NOMO-1 treated with DMSO at 0.1 percent for 48 hours (cell line): ENCODE measurements at regions not wholly inside any gene's neighbourhood (a gene's known extent, or its start where the extent isn't known, plus 50 kb on each side); places are given as distances from the start of the nearest gene placed in this dataset.
"Not testable (repeated sequence)": the region's sequence is repeated elsewhere in the genome, so short reads cannot be mapped to it uniquely, and the experiment has no call there.

Experiments
- DNase-seq: peaks from one replicate; lab custom pipeline; 2025; ENCODE audit not compliant: unreplicated experiment; lab: John Stamatoyannopoulos, UW

- no peak for DNase-seq
Observed at GRCh38 chr14:26655128-26655527, 57.3 kb upstream of the NOVA1 start.

- DNase-seq = no peak
Observed at GRCh38 chr14:26663506-26663905, 65.7 kb upstream of the NOVA1 start.

GRCh38 chr14:26678732-26679420 lies 81.0 kb upstream of the NOVA1 start:
- DNase-seq = not testable (repeated sequence)

- DNase-seq = no peak
Observed at GRCh38 chr14:26685401-26685800, 87.6 kb upstream of the NOVA1 start.

GRCh38 chr14:26687301-26687837 lies 89.5 kb upstream of the NOVA1 start:
- no peak for DNase-seq

GRCh38 chr14:26694521-26694920 lies 96.7 kb upstream of the NOVA1 start:
- peak; percentile 12 for DNase-seq

GRCh38 chr14:26702721-26703230 lies 104.9 kb upstream of the NOVA1 start:
- no peak for DNase-seq

GRCh38 chr14:26703686-26704366 lies 106.0 kb upstream of the NOVA1 start:
- no peak for DNase-seq

GRCh38 chr14:26707234-26707633 lies 109.4 kb upstream of the NOVA1 start:
- no peak for DNase-seq

- DNase-seq = peak; percentile 14
Observed at GRCh38 chr14:26709019-26709418, 111.2 kb upstream of the NOVA1 start.

- no peak for DNase-seq
Observed at GRCh38 chr14:26719514-26719913, 121.7 kb upstream of the NOVA1 start.

GRCh38 chr14:26722258-26722657 lies 124.4 kb upstream of the NOVA1 start:
- DNase-seq = no peak

- DNase-seq = no peak
Observed at GRCh38 chr14:26729851-26730250, 132.0 kb upstream of the NOVA1 start.

- no peak for DNase-seq
Observed at GRCh38 chr14:26730929-26731618, 133.2 kb upstream of the NOVA1 start.

GRCh38 chr14:26735811-26736210 lies 138.0 kb upstream of the NOVA1 start:
- no peak for DNase-seq

GRCh38 chr14:26738571-26738970 lies 140.7 kb upstream of the NOVA1 start:
- no peak for DNase-seq

GRCh38 chr14:26741711-26742212 lies 143.9 kb upstream of the NOVA1 start:
- DNase-seq = no peak

GRCh38 chr14:26743284-26743683 lies 145.5 kb upstream of the NOVA1 start:
- no peak for DNase-seq

- no peak for DNase-seq
Observed at GRCh38 chr14:26744903-26745302, 147.1 kb upstream of the NOVA1 start.

- DNase-seq = no peak
Observed at GRCh38 chr14:26761532-26761931, 163.7 kb upstream of the NOVA1 start.

- DNase-seq = no peak
Observed at GRCh38 chr14:26765301-26765700, 167.5 kb upstream of the NOVA1 start.
